HFF-Myc (cell line): ENCODE measurements at regions not wholly inside any gene's neighbourhood (a gene's known extent, or its start where the extent isn't known, plus 50 kb on each side); places are given as distances from the start of the nearest gene placed in this dataset.

Experiments used
- DNase-seq: peaks from one replicate; pipeline ENCODE4 v3.0.0-alpha.2; 2011; ENCODE audit warnings: low read depth; ENCODE audit errors: extremely low read depth
- H3K4me3 ChIP-seq: replicated peaks from 2 replicates; pipeline ENCODE4 v1.5.1; 2011; ENCODE audit warnings: low read depth, mild to moderate bottlenecking, control low read depth, low read length
- TF ChIP-seq, protein P1 (sequence below): IDR thresholded peaks from 2 replicates; pipeline ENCODE4 v1.5.1; 2012; ENCODE audit warnings: mild to moderate bottlenecking, low read depth, low read length, control low read depth; ENCODE audit errors: missing control alignments

DNA sequence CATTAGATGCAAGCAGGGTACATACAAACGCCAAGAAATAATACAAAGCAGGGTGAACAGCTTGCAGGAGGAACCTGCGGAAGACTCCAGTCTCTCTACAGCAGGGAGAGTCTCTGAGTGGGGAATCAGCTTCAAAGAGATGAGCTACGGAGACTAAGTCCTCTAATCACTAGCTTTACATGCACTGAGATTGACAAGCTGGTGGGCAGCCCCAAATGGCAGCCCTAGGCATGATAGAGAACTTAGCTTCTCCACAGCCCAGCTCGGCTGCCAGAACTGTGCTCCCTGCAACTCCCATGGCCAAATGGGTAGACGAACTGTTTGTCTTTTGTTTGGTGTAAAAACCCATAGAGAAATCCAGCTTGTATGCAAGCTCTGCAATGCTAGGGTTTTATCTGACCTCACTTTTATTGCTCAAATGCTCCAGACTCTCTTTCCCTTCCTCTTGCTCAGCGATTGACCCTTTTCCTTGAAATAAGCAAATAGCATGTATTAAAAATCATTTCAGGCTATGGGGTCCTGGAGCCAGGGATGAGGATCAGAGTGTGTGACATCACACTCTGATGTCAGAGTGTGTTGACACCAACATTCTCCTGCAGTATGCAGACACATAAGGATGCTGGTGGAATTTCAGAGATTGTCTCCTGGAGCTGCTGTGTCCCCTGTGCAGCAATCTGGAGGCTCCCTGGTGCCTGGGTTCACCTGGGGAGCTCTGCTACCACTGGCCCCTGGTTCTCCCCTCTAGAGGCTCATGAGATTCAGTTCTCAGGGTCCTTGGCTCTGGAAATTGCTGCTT, 238.5 kb downstream of the TTLL7 start:
- H3K4me3 ChIP-seq: no peak overlapping the region
- TF ChIP-seq, protein P1, sequence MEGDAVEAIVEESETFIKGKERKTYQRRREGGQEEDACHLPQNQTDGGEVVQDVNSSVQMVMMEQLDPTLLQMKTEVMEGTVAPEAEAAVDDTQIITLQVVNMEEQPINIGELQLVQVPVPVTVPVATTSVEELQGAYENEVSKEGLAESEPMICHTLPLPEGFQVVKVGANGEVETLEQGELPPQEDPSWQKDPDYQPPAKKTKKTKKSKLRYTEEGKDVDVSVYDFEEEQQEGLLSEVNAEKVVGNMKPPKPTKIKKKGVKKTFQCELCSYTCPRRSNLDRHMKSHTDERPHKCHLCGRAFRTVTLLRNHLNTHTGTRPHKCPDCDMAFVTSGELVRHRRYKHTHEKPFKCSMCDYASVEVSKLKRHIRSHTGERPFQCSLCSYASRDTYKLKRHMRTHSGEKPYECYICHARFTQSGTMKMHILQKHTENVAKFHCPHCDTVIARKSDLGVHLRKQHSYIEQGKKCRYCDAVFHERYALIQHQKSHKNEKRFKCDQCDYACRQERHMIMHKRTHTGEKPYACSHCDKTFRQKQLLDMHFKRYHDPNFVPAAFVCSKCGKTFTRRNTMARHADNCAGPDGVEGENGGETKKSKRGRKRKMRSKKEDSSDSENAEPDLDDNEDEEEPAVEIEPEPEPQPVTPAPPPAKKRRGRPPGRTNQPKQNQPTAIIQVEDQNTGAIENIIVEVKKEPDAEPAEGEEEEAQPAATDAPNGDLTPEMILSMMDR: no peak
- no peak for DNase-seq

DNA sequence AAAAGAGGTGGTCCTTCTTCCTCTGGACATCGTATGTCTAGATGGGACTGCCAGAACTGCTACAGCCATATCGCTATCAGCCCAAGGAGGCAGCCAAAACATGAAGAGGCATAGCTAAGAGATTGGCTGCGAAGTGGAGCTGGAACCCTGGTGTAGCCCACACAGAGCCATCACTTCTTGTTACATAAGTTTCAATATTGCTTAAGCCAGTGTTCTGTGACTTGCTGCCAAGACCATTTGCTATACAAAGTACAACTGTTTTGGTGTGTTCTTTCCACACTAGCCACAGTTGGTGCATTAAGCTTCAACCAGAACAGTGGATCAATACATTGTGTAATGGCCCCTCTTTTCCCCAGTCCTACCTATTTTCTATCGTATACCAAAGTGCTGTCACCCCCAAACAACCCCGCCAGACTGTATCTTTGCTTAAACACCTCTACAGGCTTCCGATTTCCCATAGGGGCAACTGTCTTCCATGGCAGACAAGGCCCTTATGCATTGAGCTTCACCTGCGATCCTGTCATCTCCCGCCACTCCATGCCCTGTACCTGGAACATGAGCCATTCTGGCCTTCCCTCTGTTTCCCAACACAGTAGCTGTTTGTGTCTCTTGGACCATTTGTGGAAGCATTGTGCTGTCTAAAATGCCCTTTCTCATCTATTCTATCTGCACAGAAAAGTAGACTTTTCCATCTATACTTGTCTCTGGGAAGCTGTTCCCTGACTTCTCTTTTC, 241.8 kb downstream of the TTLL7 start:
- TF ChIP-seq, protein P1: no peak
- no peak overlapping the region for H3K4me3 ChIP-seq
- DNase-seq: no peak

DNA sequence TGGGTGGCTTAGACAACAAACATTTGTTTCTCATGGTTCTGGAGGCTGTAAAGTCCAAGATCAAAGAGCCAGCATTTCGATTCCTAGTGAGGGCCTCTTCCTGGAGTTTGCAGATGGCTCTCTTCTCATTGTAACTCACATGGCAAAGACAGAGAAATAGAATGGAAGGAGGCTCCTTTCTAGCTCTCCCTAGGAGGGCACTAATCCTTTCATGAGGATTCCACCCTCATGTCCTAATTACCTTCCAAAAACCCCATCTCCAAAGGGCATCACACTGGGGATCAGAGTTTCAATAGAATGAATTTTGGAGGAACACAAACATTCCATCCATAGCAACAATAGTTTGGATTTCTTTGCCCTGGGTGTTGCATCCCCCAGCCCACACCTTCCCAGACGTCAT, 247.3 kb downstream of the TTLL7 start:
- no peak for DNase-seq
- H3K4me3 ChIP-seq: no peak overlapping the region
- TF ChIP-seq, protein P1: no peak

DNA sequence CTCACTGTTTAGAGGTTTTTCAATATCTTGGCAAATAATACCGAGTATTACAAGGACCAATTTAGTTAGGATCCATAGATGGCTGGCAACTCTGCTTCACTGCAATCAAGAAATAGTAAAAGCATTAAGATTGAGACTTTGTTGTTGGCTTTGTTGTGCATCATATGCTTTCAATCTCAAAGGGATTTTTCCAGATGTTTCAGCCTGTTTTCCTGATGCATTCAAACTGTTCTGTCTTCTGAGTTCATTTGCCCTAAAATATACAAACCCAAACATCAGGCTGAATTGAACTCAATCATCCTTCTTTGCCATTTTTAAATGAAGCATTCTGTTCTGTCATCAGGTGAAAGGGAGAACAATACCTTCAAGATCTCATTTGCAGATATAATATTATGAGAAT, 248.7 kb downstream of the TTLL7 start:
- no peak for DNase-seq
- H3K4me3 ChIP-seq: no peak overlapping the region
- TF ChIP-seq, protein P1: no peak

DNA sequence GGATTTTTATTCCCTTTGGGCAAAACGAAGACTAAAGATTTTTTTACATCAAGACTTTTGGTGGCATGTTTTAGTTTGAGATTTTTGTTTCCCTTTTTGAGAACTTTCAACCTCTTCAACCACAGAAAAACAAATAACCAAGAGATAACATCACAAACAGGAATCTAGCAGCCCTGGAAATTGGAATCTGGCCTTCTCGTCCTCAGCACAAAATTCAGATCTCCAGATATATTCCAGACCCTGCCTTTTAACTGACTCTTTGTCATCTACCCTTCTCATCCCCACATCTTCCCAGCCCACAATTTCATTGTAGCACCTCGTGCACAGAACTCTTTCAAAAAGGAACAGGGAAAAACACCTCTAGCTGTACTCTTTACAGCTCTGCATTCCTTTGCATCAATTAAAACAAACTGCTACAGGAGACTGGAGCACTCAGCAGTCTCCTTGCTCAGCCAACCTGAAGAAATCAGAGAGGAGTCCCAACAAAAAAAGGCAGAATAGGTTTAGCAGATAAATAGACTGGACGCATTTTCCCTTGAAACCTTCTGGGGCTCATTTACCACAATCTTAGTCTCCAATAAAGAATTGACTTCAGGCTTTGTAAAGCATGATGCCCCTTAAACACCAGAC, 251.0 kb downstream of the TTLL7 start:
- H3K4me3 ChIP-seq: no peak overlapping the region
- no peak for DNase-seq
- TF ChIP-seq, protein P1: no peak

DNA sequence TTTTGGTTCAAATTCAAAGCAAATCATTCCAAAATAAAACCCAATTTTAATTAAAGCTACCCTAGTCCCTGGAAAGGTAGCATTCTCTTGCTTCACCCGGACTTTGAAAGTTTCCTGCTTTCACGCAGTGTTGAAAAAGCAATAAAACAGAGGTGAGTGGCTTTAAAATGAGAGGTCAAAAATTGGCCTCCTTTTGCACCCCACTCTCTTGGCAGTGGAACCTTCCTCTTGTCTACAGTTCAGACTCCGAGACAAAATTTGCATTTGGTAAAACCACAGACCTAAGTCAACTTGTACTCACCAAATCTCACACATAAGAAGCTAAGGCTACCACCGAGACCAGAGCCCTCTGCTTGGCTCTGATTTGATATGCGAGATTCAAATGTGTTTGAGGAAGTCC, 252.7 kb downstream of the TTLL7 start:
- no peak overlapping the region for H3K4me3 ChIP-seq
- DNase-seq: no peak
- TF ChIP-seq, protein P1: no peak
